H54 (cell line): ENCODE measurements at regions not wholly inside any gene's neighbourhood (a gene's known extent, or its start where the extent isn't known, plus 50 kb on each side); places are given as distances from the start of the nearest gene placed in this dataset.
A peak's percentile ranks its signal among the peaks of the same experiment; 100 is the strongest.

Experiments used
- DNase-seq: peaks from one replicate; pipeline ENCODE4 v3.0.0; 2011; ENCODE audit warnings: low spot score, mixed read lengths; ENCODE audit not compliant: insufficient read length
- FAIRE-seq: peaks from 3 replicates; lab custom pipeline; 2011; peaks lifted over from hg19 to GRCh38; lab: Jason Lieb, UNC
- POLR2A ChIP-seq: IDR thresholded peaks from 2 replicates; pipeline ENCODE4 v1.6.1; 2011; ENCODE audit warnings: low read depth, mild to moderate bottlenecking, low read length

DNA sequence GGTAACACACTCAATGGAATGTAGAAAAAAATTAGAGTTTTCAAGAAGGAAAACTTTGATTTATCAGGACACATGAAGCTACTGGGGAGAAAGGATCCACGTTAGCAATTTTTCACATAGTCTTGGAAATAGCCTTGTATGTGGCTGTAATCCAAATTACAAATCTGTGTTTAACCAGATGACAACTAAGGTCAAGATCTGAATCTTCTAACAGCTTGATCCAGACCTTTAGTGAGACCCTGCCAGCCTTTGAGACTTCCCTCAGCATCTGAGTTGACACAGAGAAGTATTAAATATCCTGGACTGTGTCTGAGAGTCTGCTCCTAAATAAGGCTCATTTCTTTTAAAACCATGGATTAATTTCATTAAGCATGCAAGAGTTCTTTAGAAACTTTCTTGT is 135.9 kb upstream of the KCNK2 start:
- DNase-seq, result no peak
- no peak for FAIRE-seq
- no peak for TF ChIP-seq POLR2A

DNA sequence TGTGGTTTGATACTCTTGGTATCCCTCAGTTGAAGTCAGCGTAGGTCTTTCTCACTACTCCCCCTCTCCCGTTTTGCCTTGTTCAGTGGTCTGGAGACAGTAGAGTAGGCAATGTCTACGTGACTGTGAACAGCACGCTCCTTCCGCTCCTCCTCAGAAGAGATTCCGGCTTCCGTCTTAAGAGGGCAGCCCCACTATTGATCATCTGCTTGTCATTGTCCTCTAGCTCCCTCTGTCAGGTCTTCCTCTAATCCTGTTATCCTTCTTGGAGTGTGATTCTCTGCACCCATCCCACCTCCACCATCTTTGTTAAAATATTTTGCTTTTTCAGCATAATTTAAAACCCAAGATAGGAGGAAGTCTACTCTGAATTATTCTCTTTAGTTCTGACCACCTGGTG is 129.9 kb upstream of the KCNK2 start:
- no peak for TF ChIP-seq POLR2A
- DNase-seq (no peak), FAIRE-seq (no peak)

DNA sequence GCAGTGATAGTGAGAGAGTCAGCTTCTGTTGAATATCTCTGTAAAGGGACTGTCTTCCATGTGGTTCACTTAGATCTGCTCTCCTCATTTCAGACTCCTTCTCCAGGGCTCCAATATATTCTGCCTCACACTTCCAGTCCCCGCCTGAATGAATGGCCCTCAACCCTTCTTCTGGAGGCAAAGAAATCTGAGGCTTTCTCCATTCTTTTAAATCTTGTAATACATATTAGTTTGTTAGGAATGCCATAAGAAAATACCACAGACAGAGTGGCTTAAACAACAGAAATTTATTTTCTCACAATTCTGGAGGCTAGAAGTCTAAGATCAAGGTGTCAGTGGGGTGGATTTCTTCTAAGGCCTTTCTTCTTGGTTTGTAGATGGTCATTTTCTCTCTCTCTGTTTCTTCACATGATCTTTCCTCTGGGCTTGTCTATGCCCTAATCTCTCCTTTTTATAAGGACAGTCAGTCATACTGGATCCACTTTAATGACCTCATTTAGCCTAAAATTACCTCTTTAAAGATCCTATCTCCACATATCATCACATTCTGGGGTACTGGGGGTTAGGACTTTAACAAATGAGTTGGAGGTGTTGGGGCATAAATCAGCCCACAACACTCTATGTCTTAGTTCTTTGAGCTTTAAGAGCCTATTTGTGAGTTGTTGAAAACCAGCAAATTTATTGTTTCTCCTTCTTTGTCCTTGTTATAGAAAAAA is 128.5 kb upstream of the KCNK2 start:
- FAIRE-seq (no peak), DNase-seq (no peak)
- no peak for TF ChIP-seq POLR2A

GRCh38 chr1:214954617-214954949 is 128.0 kb upstream of the KCNK2 start:
- no peak for DNase-seq
- no peak for FAIRE-seq
- no peak for TF ChIP-seq POLR2A

DNA sequence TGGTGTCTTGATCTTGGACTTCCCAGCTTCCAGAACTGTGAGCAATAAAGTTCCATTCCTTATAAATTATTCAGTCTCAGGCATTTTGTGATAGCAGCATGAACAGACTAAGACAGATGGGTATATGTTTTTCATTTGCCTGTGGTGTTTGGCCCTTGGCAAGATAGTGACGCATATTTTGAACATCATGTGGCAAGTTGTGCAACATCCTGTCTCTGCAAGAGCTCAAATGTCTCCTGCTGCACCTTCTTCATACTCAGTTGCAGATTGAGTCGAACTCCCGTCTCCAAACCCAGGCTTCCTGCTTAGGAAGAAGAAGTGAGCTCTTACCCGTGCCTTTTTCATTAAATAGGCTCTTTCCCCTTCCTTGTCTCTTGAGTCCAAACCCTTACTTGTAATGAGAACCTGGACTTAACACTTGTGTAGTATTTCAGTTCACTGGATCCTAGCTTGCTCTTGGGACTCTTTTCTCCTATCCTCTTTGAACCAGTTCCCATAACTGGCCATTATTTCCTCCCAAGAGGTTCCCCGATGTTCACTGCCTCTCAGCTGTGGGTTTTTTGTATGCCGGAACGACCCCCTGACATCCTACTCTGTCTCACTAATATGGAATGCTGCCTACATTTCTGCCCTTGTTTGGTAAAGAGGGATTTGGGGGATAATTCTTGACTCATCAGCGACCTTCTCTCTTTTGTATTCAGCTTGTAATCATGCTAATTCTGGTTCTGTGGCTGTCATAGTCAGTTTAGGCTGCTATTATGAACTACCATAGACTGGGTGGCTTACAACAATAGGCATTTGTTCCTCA is 125.0 kb upstream of the KCNK2 start:
- DNase-seq (peak; percentile 26), FAIRE-seq (peak; percentile 96)

DNA sequence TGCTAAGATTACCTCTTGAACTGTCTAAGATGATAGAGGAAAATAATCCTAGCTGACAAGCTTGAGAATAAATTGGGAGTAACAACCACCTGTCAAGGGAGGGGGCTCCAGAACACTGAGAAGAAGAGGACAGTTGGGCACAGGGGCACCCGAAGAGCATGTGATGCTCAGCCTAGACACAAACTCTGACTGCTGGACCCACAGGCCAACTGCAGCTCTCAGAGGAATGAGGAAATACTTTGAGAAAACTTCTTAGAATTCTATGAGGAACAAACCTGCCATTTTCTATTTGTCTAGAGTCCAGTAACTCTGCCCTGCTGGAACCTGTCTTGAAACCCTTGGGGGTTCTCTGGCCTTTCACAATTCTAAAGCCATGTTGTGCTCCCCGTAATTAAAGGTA is 124.1 kb upstream of the KCNK2 start:
- TF ChIP-seq POLR2A, result no peak
- no peak for DNase-seq
- no peak for FAIRE-seq

More for the DNA sequence above, 125.0 kb upstream of the KCNK2 start:
- TF ChIP-seq POLR2A, result no peak

GRCh38 chr1:214966346-214966745 is 116.2 kb upstream of the KCNK2 start:
- TF ChIP-seq POLR2A, result no peak
- no peak for DNase-seq
- FAIRE-seq, result no peak

- no peak for FAIRE-seq
- no peak for DNase-seq
- no peak for TF ChIP-seq POLR2A
Measured at GRCh38 chr1:214967865-214968575, 114.5 kb upstream of the KCNK2 start.

DNA sequence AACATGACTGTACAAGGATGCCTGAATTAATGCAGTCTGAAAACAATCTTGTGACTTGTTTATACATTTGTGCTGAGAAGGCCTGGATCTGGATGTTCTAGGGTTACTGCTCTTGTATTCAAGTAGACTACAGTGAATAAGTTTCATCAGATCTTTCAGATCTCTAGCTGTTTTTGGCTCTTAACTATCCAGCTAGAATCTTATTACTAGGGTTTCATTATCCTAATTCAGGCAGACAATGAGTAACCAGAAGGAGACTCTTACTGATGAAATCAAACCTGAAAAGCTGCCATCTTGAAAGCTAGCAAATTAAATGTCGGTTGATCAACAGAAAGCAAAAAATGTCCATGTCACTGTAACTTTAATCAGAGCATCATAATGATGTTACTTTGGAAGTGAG is 112.5 kb upstream of the KCNK2 start:
- FAIRE-seq (peak; percentile 36), DNase-seq (no peak)

GRCh38 chr1:214971071-214971470 is 111.5 kb upstream of the KCNK2 start:
- TF ChIP-seq POLR2A, result no peak
- FAIRE-seq, result no peak
- no peak for DNase-seq

More for the DNA sequence above, 112.5 kb upstream of the KCNK2 start:
- TF ChIP-seq POLR2A, result no peak

DNA sequence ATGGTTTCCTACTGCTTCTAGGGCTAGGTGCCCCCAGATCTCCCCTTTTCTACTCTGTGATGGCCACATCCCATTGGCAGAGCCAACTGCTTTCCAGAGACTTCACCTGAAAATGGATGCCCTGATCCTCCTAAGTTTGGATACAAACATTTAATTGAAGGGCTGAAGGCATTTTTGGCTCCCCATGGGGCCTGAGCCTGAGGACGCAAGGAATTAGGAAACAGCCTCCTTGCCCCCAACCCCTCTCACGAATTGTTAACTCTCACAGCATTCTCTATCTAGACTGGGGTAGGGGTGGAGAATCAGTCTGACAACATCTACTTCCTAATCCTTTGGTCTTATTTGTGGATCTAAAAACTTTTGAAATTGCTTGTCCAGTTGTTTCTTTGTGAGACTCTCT is 108.5 kb upstream of the KCNK2 start:
- DNase-seq, result no peak
- no peak for TF ChIP-seq POLR2A
- no peak for FAIRE-seq

GRCh38 chr1:214976665-214977064 is 105.9 kb upstream of the KCNK2 start:
- no peak for FAIRE-seq
- no peak for TF ChIP-seq POLR2A
- DNase-seq, result no peak

DNA sequence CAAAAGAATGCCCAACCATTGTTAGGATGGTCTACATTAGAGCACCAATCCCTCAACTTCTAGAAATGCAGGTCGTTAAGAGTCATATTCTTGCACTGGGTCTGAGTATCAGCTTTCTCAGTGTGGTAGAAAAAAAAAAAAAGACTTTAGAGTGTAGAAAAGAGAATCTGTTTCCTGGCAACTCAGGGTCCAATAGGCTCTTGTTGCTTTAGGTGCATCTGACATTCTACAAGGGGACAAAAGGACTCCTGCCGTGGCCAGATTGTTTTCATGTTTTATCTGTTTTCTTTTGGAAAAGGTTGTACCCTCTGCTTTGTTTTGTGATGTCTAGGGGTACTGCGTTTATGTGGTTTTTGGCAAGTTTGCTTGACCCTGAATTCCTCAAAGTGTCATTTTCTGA is 105.4 kb upstream of the KCNK2 start:
- DNase-seq (no peak), FAIRE-seq (no peak)
- no peak for TF ChIP-seq POLR2A

- no peak for TF ChIP-seq POLR2A
- DNase-seq (no peak), FAIRE-seq (no peak)
Measured at GRCh38 chr1:214977700-214978374, 104.7 kb upstream of the KCNK2 start.
